HuH-7.5 (cell line): ENCODE measurements at regions not wholly inside any gene's neighbourhood (a gene's known extent, or its start where the extent isn't known, plus 50 kb on each side); places are given as distances from the start of the nearest gene placed in this dataset.

Source experiments
- DNase-seq: peaks from one replicate; pipeline ENCODE4 v3.0.0; 2011; ENCODE audit warnings: low spot score

DNA sequence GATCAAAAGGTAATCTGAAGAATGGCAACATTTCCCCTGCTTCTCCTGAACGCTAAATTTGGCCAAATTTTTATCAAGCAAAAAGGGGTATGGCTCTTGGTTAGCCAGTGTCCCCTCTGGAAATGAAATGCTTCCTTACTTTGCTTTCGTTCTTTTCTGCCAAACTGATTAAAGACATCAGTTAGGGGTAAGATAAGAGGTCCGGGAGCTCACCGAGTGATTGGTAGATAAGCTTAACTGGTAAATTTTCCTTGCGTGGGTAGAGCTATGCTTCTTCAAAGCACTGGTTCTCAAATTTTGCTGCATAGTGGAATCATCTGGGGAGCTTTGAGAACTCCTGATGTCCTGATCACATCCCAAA is 62.7 kb upstream of the MAPRE2 start:
- no peak for DNase-seq

DNA sequence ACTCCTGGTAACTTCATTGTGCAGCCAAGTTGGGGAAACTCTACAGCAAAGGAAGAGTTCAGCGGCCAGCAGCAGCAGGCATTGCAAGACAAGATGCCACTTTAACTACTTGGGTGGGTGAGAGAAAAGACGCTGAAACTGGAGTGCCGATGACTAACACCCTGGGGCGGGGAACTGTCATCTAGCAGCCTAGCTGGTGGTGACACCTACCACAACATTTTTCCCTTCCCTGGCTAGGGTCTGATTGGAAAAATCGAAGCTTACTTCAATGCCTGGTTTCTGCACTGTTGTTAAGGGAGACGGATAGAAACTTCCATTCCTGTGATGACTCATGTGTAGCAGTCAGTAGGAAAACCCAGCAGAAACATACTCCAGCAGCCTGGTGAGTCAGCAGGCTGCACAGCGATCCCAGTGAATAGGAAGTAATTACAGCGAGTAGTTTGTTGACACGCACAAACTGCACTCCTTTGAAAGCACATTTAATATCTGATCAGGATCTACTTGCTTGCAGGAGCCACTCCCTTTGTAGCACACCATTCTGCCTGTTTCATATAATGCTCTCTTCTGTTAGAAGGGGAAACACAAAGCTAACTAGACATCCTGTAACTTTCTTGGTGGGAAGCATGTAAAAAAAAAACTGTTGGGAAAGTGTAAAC is 62.1 kb upstream of the MAPRE2 start:
- DNase-seq = peak; percentile 32

DNA sequence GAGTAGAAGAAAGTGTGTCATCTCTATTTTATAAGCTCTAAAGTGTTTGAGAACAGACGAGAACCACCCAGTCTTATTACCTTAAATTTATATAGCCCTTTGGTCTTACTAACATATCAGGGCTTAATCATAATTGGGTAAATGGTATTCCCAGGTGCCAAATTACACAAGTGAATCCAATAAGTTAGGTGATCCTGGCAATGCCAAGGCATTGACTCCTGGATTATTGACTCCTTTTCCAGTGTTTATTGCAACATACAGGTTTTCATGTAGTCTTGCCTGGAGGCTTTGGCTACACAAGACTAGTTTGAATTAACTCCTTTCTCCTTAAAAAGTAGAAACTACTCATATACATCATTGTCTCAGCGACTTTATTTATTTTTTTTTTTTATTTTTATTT is 59.7 kb upstream of the MAPRE2 start:
- no peak for DNase-seq

DNA sequence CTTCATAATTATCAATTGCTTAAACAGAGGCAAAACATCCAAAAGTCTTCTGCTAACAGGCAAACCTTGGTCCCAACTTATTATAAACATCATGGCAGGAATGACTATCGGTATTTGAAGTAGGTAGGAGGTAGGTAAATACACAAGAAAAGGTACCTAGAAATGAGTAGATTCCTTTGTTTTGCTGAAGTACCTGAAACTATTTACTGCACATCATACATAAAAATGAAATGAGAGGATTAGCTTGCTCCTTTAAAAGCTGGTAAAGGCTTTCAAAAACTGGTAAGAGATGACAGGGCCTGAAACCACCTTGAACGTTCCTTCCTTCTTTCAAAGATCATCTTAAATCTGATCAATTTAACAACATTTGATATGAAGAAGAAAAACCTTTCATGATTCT is 55.2 kb upstream of the MAPRE2 start:
- DNase-seq = no peak

DNA sequence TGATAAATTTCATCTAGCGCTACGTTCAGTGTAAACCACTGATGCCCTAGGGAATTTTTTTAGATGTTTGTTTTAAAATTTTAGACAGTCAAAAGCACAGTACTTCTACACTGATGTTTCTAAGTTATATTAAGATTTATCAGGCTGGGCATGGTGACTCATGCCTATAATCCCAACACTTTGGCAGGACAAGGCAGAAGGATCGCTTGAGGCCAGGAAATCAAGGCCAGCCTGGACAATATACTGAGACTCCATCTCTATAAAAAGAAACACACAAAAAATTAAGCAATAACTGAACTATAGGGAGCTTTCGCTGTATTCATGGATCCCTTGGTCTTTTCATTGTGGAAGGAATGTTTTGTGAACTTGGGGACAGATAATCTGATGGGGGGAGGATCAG is 50.6 kb upstream of the MAPRE2 start:
- no peak for DNase-seq

DNA sequence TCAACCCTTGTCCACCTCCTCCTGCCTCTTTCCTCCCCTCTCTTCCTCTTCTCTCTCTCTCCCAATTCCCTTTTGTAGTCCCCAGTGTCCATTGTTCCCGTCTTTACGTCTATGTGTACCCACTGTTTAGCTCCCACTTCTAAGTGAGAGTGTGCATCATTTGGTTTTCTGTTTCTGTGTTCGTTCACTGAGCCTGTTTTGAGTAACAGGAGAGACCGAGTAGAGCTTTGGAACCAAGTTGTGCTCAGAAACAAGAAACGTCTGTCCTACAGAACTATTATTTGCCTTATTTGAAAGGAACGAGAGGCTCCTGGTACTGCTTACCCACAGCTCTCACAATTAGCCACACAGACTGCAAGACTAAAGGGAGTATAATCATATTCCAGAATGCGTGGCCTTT is 50.1 kb upstream of the MAPRE2 start:
- no peak for DNase-seq
